GM19397 (cell line): ENCODE measurements at regions not wholly inside any gene's neighbourhood (a gene's known extent, or its start where the extent isn't known, plus 50 kb on each side); places are given as distances from the start of the nearest gene placed in this dataset.
"Not testable (repeated sequence)": the region's sequence is repeated elsewhere in the genome, so short reads cannot be mapped to it uniquely, and the experiment has no call there.

ENCODE experiments used
- ATAC-seq: cut with Tn5 transposase; IDR thresholded peaks from one replicate; pipeline ENCODE4 v1.9.1; 2021; ENCODE audit warnings: mild to moderate bottlenecking, moderate library complexity; ENCODE audit not compliant: unreplicated experiment

- ATAC-seq = not testable (repeated sequence)
These were observed 116.5 kb upstream of the AKAP13 start for GRCh38 chr15:85263842-85264440.

- ATAC-seq = not testable (repeated sequence)
These were observed 115.7 kb upstream of the AKAP13 start for GRCh38 chr15:85264614-85265190.

GRCh38 chr15:85267158-85267857 is 113.1 kb upstream of the AKAP13 start:
- ATAC-seq = not testable (repeated sequence)

- no peak for ATAC-seq
These were observed 105.9 kb upstream of the AKAP13 start for GRCh38 chr15:85274315-85275050.

GRCh38 chr15:85276508-85276907 is 103.9 kb upstream of the AKAP13 start:
- ATAC-seq = no peak

GRCh38 chr15:85276921-85277320 is 103.5 kb upstream of the AKAP13 start:
- ATAC-seq = no peak

DNA sequence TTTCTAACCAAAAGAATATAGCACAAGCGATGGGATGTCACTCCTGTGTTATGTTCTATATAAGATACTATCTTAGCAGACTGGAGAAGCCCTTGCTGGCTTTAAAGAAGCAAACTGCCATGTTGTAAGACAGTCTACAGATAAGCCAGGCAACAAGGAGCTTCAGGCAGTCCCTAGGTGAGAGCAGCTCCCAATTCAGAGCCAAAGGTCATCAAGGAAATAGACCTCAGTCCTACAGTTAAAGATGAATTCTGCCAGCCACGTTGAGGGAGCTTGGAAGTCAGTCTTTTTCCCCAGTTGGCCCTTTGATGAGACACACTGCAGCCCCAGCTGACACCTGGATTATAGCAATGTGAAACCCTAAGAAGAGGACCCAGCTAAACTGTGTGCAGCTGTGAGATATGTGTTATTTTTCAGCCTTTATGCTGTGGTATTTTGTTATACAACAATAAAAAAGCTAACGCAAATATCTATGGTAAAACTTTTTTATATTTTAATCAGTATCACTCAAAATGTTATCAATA is 102.5 kb upstream of the AKAP13 start:
- no peak for ATAC-seq

- ATAC-seq = no peak
These were observed 100.2 kb upstream of the AKAP13 start for GRCh38 chr15:85280203-85280602.

DNA sequence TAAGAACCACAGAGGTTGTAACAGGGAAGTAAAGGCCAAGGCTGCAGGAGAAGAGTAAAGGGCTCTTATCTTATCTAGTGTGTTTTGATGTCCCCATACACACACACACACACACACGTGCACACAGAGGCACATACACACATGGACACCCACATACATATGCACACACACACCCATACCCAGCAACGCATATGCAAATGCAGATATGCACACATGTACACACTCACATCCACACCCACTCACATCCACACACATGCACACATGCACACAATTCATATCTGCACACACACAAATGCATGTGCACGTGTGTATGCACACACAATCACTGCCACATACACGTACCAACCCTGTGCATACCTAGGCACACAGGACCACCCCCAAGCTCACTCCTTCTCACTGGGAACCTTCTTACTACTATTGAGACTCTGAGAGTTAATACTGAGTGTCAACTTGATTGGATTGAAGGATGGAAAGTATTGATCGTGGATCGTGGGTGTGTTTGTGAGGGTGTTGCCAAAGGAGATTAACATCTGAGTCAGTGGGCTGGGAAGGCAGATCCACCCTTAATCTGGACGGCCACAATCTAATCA is 99.0 kb upstream of the AKAP13 start:
- no peak for ATAC-seq

DNA sequence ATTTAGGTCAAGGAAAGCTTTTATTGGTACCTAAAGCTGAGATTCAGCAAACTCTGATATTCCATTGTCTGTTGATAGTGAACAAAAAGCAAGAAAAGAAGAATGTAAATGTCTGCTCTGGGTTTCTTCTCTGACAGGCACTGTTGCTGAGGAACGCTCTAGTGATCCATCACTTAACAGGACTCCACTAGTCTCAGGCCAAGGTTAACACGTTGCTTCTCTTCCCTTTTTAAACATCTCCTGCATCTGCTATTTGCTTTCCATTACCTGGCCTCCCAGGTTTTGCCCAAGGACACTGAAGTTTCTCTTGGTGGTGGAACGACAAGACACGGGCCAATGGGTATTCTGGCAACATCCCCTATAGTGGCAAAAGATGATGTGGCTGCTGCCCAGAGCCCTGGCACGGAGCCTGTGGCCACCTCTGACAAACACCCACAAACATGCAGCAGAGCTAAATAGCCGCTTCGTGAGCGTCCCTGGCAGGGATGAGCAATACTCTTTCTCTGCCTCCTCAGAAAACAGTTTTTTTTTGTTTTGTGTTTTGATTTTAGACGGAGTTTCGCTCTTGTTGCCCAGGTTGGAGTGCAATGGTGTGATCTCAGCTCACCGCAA is 97.8 kb upstream of the AKAP13 start:
- no peak for ATAC-seq

DNA sequence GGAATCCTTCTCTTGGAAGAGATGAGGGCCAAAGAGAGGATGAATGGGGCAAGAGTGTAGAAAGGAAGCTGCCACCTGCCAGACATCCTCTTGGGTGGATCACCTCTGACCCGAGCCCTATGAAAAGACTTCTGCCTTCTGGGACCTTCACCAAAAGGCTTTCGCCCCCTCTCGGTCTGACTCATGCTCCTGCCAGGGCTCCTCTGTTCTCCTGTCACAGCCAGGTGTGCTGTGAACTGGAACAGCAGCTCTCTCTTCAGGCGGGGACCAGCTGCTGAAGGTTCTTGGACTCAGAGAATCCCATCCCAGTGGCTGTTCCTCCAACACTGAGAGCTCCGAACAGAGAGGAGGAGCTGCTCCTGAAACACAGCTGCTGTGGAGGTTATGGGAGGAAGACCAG is 96.6 kb upstream of the AKAP13 start:
- peak; percentile 72 for ATAC-seq

DNA sequence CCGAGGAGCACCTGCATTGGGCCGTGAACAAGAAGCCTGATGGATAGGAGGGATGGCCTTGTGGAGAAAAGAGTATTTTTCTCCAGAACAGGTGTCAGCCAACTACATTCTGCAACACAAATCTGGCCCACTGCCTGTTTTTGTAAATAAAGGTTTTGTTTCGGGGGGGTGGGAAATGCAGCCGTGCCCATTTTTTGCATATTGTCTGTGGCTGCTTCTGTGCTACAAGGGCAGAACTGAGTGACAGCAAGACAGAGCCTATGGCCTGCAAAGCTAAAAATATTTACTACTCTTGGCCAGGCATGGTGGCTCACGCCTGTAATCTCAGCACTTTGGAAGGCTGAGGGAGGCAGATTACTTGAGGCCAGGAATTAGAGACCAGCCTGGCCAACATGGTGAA is 95.9 kb upstream of the AKAP13 start:
- peak; percentile 65 for ATAC-seq

- no peak for ATAC-seq
These were observed 90.6 kb upstream of the AKAP13 start for GRCh38 chr15:85289677-85290365.

DNA sequence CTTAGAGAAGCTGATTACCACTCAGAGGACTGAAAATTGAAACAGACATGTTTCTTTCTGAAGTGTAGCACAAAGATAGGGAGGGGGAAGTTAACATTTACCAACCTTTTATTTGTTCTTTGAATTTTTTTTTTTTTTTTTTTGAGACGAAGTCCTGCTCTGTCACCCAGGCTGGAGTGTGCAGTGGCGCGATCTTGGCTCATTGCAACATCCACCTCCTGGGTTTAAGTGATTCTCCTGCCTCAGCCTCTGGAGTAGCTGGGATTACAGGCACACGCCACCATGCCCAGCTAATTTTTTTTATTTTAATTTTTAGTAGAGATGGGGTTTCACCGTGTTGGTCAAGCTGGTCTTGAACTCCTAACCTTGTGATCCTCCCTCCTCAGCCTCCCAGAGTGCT is 87.8 kb upstream of the AKAP13 start:
- ATAC-seq = not testable (repeated sequence)

DNA sequence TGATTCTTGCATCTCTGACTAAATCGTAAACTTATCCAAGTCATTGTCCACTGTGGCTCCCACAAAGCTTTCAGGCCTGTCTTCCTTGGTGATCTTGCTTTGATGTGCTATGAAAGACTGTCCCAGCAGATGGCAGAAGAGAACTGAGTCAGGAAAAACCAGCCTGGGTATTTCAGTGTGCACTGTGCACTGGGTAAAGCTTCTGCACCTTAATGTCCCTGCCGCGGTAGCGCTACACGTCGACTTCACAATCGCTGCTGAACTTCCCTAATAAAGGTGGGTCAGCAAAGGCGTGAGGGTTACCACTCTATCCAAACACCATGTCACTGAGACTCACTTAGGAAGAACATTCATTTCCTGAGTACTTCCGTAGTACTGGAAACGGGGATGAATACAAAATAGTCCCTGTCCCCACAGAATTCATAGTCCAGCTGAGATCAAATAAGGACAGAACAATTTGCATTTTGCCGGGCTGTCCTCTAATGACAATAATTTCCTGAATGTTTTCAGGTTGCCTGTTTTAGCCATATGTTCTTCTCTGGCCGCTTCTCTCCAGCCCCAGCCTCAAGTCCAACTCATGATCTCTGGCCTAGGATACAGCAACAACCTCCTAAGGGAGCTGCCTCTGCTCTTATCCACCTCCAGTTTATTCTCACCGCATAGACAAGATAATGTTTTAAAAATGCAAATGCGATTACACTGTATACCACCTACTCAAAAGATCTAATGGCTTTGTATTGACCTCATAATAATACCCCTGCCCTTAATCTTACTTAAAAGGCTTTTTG is 83.6 kb upstream of the AKAP13 start:
- ATAC-seq = peak; percentile 86

GRCh38 chr15:85297537-85297936 is 82.9 kb upstream of the AKAP13 start:
- ATAC-seq = no peak

DNA sequence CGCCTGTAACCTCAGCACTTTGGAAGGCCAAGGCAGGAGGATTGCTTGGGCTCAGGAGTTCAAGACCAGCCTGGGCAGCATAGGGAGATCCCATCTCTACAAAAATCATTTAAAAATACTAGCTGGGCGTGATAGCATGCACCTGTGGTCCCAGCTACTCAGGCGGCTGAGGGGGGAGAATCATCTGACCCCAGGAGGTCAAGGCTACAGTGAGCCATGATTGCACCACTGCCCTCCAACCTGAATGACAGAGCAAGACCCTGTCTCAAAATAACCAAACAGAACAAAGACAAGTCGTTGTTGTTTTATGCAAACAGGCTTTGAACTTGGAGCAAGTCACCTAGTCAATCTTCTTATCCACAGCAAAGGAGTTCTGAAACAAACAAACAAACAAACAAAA is 82.0 kb upstream of the AKAP13 start:
- ATAC-seq = no peak

DNA sequence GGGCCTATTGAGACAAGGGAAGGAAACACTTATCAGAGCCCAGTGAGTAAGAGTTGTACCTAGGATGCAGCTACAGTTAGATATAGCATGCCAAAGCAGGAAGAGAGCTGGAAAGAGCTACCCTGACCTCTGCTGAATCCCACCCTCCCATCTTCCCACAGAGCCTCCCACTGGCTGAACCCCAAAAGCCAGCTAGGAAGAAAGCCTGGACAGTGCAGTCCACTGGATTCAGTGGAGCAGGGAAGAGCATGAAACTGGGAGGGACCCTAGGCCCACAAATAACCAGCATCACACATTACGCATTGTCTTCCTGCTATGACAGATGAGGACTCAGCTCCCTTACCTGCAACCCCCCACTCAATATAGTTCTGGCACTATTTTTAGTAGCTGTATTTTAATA is 81.5 kb upstream of the AKAP13 start:
- ATAC-seq = no peak

GRCh38 chr15:85302271-85302670 is 78.1 kb upstream of the AKAP13 start:
- ATAC-seq = no peak
